22Rv1 (cell line): ENCODE measurements at regions not wholly inside any gene's neighbourhood (a gene's known extent, or its start where the extent isn't known, plus 50 kb on each side); places are given as distances from the start of the nearest gene placed in this dataset.

Source experiments
- H3K27ac ChIP-seq: fragments of 450-650 bp; 2 replicates; pipeline ENCODE4 v1.5.1; 2017
- CTCF ChIP-seq: fragments of 450-650 bp; IDR thresholded peaks from 2 replicates; pipeline ENCODE4 v1.5.1; 2017; ENCODE audit warnings: mild to moderate bottlenecking
- ZFX ChIP-seq: fragments of 450-650 bp; IDR thresholded peaks from 2 replicates; pipeline ENCODE4 v1.6.1; 2017; ENCODE audit warnings: antibody characterized with exemption, borderline replicate concordance

- no peak overlapping the region for H3K27ac ChIP-seq
- peak; percentile 21 for TF ChIP-seq CTCF
- no peak for TF ChIP-seq ZFX
Measured at GRCh38 chr2:58680755-58681310, 439.7 kb upstream of the FANCL start.

GRCh38 chr2:58677748-58678147, 436.6 kb upstream of the FANCL start:
- H3K27ac ChIP-seq = no peak overlapping the region
- no peak for TF ChIP-seq CTCF
- TF ChIP-seq ZFX = no peak

GRCh38 chr2:58671675-58672074, 430.6 kb upstream of the FANCL start:
- no peak overlapping the region for H3K27ac ChIP-seq
- TF ChIP-seq ZFX (no peak), CTCF (no peak)

GRCh38 chr2:58669998-58670397, 428.9 kb upstream of the FANCL start:
- H3K27ac ChIP-seq = no peak overlapping the region
- no peak for TF ChIP-seq ZFX
- TF ChIP-seq CTCF = no peak

GRCh38 chr2:58667137-58667774, 426.1 kb upstream of the FANCL start:
- H3K27ac ChIP-seq = no peak overlapping the region
- TF ChIP-seq CTCF = no peak
- TF ChIP-seq ZFX = no peak

- H3K27ac ChIP-seq = no peak overlapping the region
- TF ChIP-seq ZFX (no peak), CTCF (no peak)
Measured at GRCh38 chr2:58666323-58666970, 425.3 kb upstream of the FANCL start.

GRCh38 chr2:58665154-58665553, 424.0 kb upstream of the FANCL start:
- no peak for TF ChIP-seq ZFX
- no peak for TF ChIP-seq CTCF
- H3K27ac ChIP-seq = no peak overlapping the region
